Mesenchymal stem cell (in vitro differentiated cells and primary cell): ENCODE measurements at regions not wholly inside any gene's neighbourhood (a gene's known extent, or its start where the extent isn't known, plus 50 kb on each side); places are given as distances from the start of the nearest gene placed in this dataset.

Source experiments
- DNase-seq: peaks from one replicate; pipeline ENCODE4 v3.0.0-alpha.2; 2013
- H2AFZ ChIP-seq: one replicate; pipeline ENCODE4 v1.6.1; 2013; ENCODE audit warnings: low read depth, mild to moderate bottlenecking, control low read depth, inconsistent platforms, low read length, moderate library complexity
- H2AK5ac ChIP-seq: 2 replicates; pipeline ENCODE4 v1.6.1; 2013; ENCODE audit warnings: low read length, moderate library complexity, mild to moderate bottlenecking, inconsistent platforms; ENCODE audit not compliant: severe bottlenecking
- H2BK120ac ChIP-seq: one replicate; pipeline ENCODE4 v1.6.1; 2013; ENCODE audit warnings: low read depth, mild to moderate bottlenecking, inconsistent platforms, low read length, moderate library complexity
- H2BK12ac ChIP-seq, 2 experiments: one replicate each; pipeline ENCODE4 v1.6.1; 2013; ENCODE audit warnings: inconsistent platforms in 2 of 2, low read length in 2 of 2, mild to moderate bottlenecking in 2 of 2, moderate library complexity in 2 of 2, control low read depth in 1 of 2
- H2BK15ac ChIP-seq: one replicate; pipeline ENCODE4 v1.6.1; 2013; ENCODE audit warnings: mild to moderate bottlenecking, low read depth, inconsistent platforms; ENCODE audit not compliant: poor library complexity, severe bottlenecking
- H2BK5ac ChIP-seq: 2 replicates; pipeline ENCODE4 v1.6.1; 2013; ENCODE audit warnings: low read depth, mild to moderate bottlenecking, low read length, control low read depth, inconsistent platforms; ENCODE audit not compliant: poor library complexity, severe bottlenecking
- H3K14ac ChIP-seq, 2 experiments: one replicate each; pipeline ENCODE4 v1.6.1; 2013; ENCODE audit warnings: inconsistent platforms in 2 of 2, low read length in 2 of 2, control low read depth in 1 of 2, mild to moderate bottlenecking in 1 of 2, moderate library complexity in 1 of 2
- H3K18ac ChIP-seq, 2 experiments: one replicate each; pipeline ENCODE4 v1.6.1; 2013; ENCODE audit warnings: inconsistent platforms in 2 of 2, low read length in 2 of 2, control low read depth in 1 of 2, low read depth in 1 of 2, mild to moderate bottlenecking in 1 of 2
- H3K23ac ChIP-seq, 2 experiments: one replicate each; pipeline ENCODE4 v1.6.1; 2013; ENCODE audit warnings: inconsistent platforms in 2 of 2, low read length in 2 of 2, mild to moderate bottlenecking in 2 of 2, moderate library complexity in 2 of 2, control low read depth in 1 of 2
- H3K27ac ChIP-seq: 2 replicates; pipeline ENCODE4 v1.5.1; 2013; ENCODE audit warnings: mild to moderate bottlenecking, moderate library complexity, low read length, control low read depth, inconsistent platforms; ENCODE audit not compliant: poor library complexity, severe bottlenecking
- H3K27me3 ChIP-seq, 2 experiments: 2 replicates each; pipeline versions ENCODE4 v1.6.1 to v1.7.0; 2013; ENCODE audit warnings: low read length in 2 of 2, mild to moderate bottlenecking in 2 of 2, moderate library complexity in 2 of 2, control low read depth in 1 of 2, inconsistent platforms in 1 of 2; ENCODE audit not compliant: control insufficient read depth in 1 of 2, insufficient read depth in 1 of 2
- H3K36me3 ChIP-seq, 2 experiments: 2 replicates each; pipeline versions ENCODE4 v1.6.1 to v1.7.0; 2013; ENCODE audit warnings: low read length in 2 of 2, control low read depth in 1 of 2, inconsistent platforms in 1 of 2, low read depth in 1 of 2, mild to moderate bottlenecking in 1 of 2; ENCODE audit not compliant: insufficient read depth in 2 of 2, control insufficient read depth in 1 of 2
- H3K4ac ChIP-seq, 2 experiments: one replicate each; pipeline ENCODE4 v1.6.1; 2013; ENCODE audit warnings: inconsistent platforms in 2 of 2, low read length in 2 of 2, mild to moderate bottlenecking in 2 of 2, moderate library complexity in 2 of 2, control low read depth in 1 of 2, low read depth in 1 of 2
- H3K4me1 ChIP-seq: 2 replicates; pipeline ENCODE4 v1.6.1; 2013; ENCODE audit warnings: low read depth, low read length, control low read depth; ENCODE audit not compliant: control insufficient read depth, insufficient read depth
- H3K4me2 ChIP-seq: 2 replicates; pipeline ENCODE4 v1.6.1; 2013; ENCODE audit warnings: low read length, mild to moderate bottlenecking, inconsistent platforms; ENCODE audit not compliant: poor library complexity, severe bottlenecking
- H3K4me3 ChIP-seq, 2 experiments: 2 replicates each; pipeline versions ENCODE4 v1.5.1 to v1.7.0; 2013; ENCODE audit warnings: low read length in 2 of 2, mild to moderate bottlenecking in 2 of 2, control low read depth in 1 of 2, low read depth in 1 of 2; ENCODE audit not compliant: insufficient read depth in 1 of 2
- H3K79me1 ChIP-seq: replicated peaks from 2 replicates; pipeline ENCODE4 v1.6.1; 2013; ENCODE audit warnings: mild to moderate bottlenecking, control low read depth, low read length, inconsistent platforms; ENCODE audit not compliant: poor library complexity, severe bottlenecking
- H3K9ac ChIP-seq: 2 replicates; pipeline ENCODE4 v1.7.0; 2013; ENCODE audit warnings: mild to moderate bottlenecking, low read length, moderate library complexity
- H3K9me3 ChIP-seq: 2 replicates; pipeline ENCODE4 v1.7.0; 2013; ENCODE audit warnings: mild to moderate bottlenecking, low read length; ENCODE audit not compliant: control insufficient read depth
- H4K8ac ChIP-seq: one replicate; pipeline ENCODE4 v1.6.1; 2013; ENCODE audit warnings: inconsistent platforms, mild to moderate bottlenecking, low read length, moderate library complexity
- H4K91ac ChIP-seq: one replicate; pipeline ENCODE4 v1.6.1; 2013; ENCODE audit warnings: mild to moderate bottlenecking, low read length, inconsistent platforms
- WGBS: methylation state at CpG from one replicate; pipeline ENCODE4 v1.1.7; 2013; ENCODE audit warnings: mixed read lengths; 5-methylcytosine and 5-hydroxymethylcytosine counted together

GRCh38 chr3:20589275-20589674 is 403.3 kb upstream of the SGO1 start:
- no peak overlapping the region for H2AK5ac ChIP-seq
- H3K79me1 ChIP-seq, result no peaks in the 10 kb centered on the region
- H3K4me2 ChIP-seq, result no peak overlapping the region
- no peak overlapping the region for H3K4ac ChIP-seq
- H3K36me3 ChIP-seq, result no peaks in the 10 kb centered on the region
- no peak overlapping the region for H4K8ac ChIP-seq
- H2BK120ac ChIP-seq, result no peak overlapping the region
- no peak overlapping the region for H2AFZ ChIP-seq
- H3K9me3 ChIP-seq, result no peaks in the 10 kb centered on the region
- WGBS, result 96% methylated on average over 5 of the region's 5 CpGs
- H3K4me3 ChIP-seq, result no peak overlapping the region
- no peak overlapping the region for H3K14ac ChIP-seq
- H2BK12ac ChIP-seq, result no peak overlapping the region
- H3K4me1 ChIP-seq, result no peaks in the 10 kb centered on the region
- no peaks in the 10 kb centered on the region for H3K27me3 ChIP-seq
- H3K23ac ChIP-seq, result no peak overlapping the region
- H3K18ac ChIP-seq, result no peak overlapping the region
- H4K91ac ChIP-seq, result no peak overlapping the region
- H3K27ac ChIP-seq, result no peak overlapping the region
- H2BK15ac ChIP-seq, result no peak overlapping the region
- DNase-seq, result no peak
- H3K9ac ChIP-seq, result no peak overlapping the region
- no peak overlapping the region for H2BK5ac ChIP-seq

GRCh38 chr3:20588781-20589180 is 402.8 kb upstream of the SGO1 start:
- Histone ChIP-seq H2AFZ (no peak overlapping the region), H2BK120ac (no peak overlapping the region), H4K8ac (no peak overlapping the region), H2AK5ac (no peak overlapping the region), H4K91ac (no peak overlapping the region), H3K14ac (no peak overlapping the region), H3K79me1 (no peaks in the 10 kb centered on the region), H2BK12ac (no peak overlapping the region), H3K9ac (no peak overlapping the region), H3K18ac (no peak overlapping the region), H3K4me1 (no peaks in the 10 kb centered on the region), H3K36me3 (no peaks in the 10 kb centered on the region), H3K27me3 (no peaks in the 10 kb centered on the region), H3K23ac (no peak overlapping the region), H3K9me3 (no peaks in the 10 kb centered on the region), H3K4me2 (no peak overlapping the region), H3K4ac (no peak overlapping the region), H3K27ac (no peak overlapping the region), H2BK5ac (no peak overlapping the region), H2BK15ac (no peak overlapping the region), H3K4me3 (no peak overlapping the region)
- no peak for DNase-seq
- 90% methylated on average over 10 of the region's 10 CpGs for WGBS

- H3K4me3 ChIP-seq, result no peak overlapping the region
- no peak overlapping the region for H2BK120ac ChIP-seq
- H4K91ac ChIP-seq, result no peak overlapping the region
- no peak overlapping the region for H2BK12ac ChIP-seq
- H3K9ac ChIP-seq, result no peak overlapping the region
- H2BK15ac ChIP-seq, result no peak overlapping the region
- no peak overlapping the region for H2BK5ac ChIP-seq
- no peaks in the 10 kb centered on the region for H3K79me1 ChIP-seq
- H3K9me3 ChIP-seq, result no peaks in the 10 kb centered on the region
- no peak overlapping the region for H3K18ac ChIP-seq
- no peak for DNase-seq
- no peak overlapping the region for H3K23ac ChIP-seq
- H3K4ac ChIP-seq, result no peak overlapping the region
- H3K27me3 ChIP-seq, result no peaks in the 10 kb centered on the region
- no peak overlapping the region for H3K14ac ChIP-seq
- H2AK5ac ChIP-seq, result no peak overlapping the region
- H4K8ac ChIP-seq, result no peak overlapping the region
- H3K36me3 ChIP-seq, result no peaks in the 10 kb centered on the region
- no peak overlapping the region for H2AFZ ChIP-seq
- H3K4me2 ChIP-seq, result no peak overlapping the region
- no peaks in the 10 kb centered on the region for H3K4me1 ChIP-seq
- H3K27ac ChIP-seq, result no peak overlapping the region
These were observed 397.6 kb upstream of the SGO1 start for GRCh38 chr3:20583648-20584047.

- no peak overlapping the region for H3K4me2 ChIP-seq
- no peak overlapping the region for H2BK12ac ChIP-seq
- no peaks in the 10 kb centered on the region for H3K36me3 ChIP-seq
- no CpG with 5 or more reads among the region's 3 CpGs for WGBS
- no peak overlapping the region for H3K9ac ChIP-seq
- no peak overlapping the region for H3K23ac ChIP-seq
- no peak overlapping the region for H4K91ac ChIP-seq
- H4K8ac ChIP-seq, result no peak overlapping the region
- no peak for DNase-seq
- no peak overlapping the region for H2BK15ac ChIP-seq
- H3K79me1 ChIP-seq, result no peaks in the 10 kb centered on the region
- H3K4me1 ChIP-seq, result no peaks in the 10 kb centered on the region
- no peak overlapping the region for H3K27ac ChIP-seq
- H2AK5ac ChIP-seq, result no peak overlapping the region
- no peaks in the 10 kb centered on the region for H3K27me3 ChIP-seq
- H2AFZ ChIP-seq, result no peak overlapping the region
- no peak overlapping the region for H2BK120ac ChIP-seq
- no peak overlapping the region for H3K14ac ChIP-seq
- H3K4ac ChIP-seq, result no peak overlapping the region
- H2BK5ac ChIP-seq, result no peak overlapping the region
- H3K9me3 ChIP-seq, result no peaks in the 10 kb centered on the region
- H3K18ac ChIP-seq, result no peak overlapping the region
- H3K4me3 ChIP-seq, result no peak overlapping the region
These were observed 390.2 kb upstream of the SGO1 start for GRCh38 chr3:20576228-20576627.
